Right ventricle myocardium superior (tissue), 1 donor: ENCODE measurements at regions not wholly inside any gene's neighbourhood (a gene's known extent, or its start where the extent isn't known, plus 50 kb on each side); places are given as distances from the start of the nearest gene placed in this dataset.
A peak's percentile ranks its signal among the peaks of the same experiment; 100 is the strongest.
"Not testable (repeated sequence)": the region's sequence is repeated elsewhere in the genome, so short reads cannot be mapped to it uniquely, and the experiment has no call there.

Experiments
- ATAC-seq: fragments of 200-7000 bp; cut with Tn5 transposase; one replicate; pipeline ENCODE4 v1.9.1; 2020; ENCODE audit warnings: mild to moderate bottlenecking; ENCODE audit not compliant: poor library complexity
- DNase-seq: peaks from one replicate; pipeline ENCODE4 v3.0.0-alpha.2; 2020
- intact Hi-C: fragments of 100-400 bp; cut with DNase I; formaldehyde crosslinking; loops from one replicate; pipeline ENCODE4 v1.11.2; 2022
- donor health status: DM: no; HTN: yes; CAD: no; lungs with severe emphysema.

GRCh38 chr7:32248522-32248921 is 178.3 kb upstream of the PDE1C start:
- intact Hi-C loops = no loop called here
- no peak for DNase-seq
- ATAC-seq = peak; percentile 74

- ATAC-seq = no peak
- DNase-seq = no peak
- intact Hi-C loops = no loop called here
Measured at GRCh38 chr7:32244806-32245345, 174.7 kb upstream of the PDE1C start.

DNA sequence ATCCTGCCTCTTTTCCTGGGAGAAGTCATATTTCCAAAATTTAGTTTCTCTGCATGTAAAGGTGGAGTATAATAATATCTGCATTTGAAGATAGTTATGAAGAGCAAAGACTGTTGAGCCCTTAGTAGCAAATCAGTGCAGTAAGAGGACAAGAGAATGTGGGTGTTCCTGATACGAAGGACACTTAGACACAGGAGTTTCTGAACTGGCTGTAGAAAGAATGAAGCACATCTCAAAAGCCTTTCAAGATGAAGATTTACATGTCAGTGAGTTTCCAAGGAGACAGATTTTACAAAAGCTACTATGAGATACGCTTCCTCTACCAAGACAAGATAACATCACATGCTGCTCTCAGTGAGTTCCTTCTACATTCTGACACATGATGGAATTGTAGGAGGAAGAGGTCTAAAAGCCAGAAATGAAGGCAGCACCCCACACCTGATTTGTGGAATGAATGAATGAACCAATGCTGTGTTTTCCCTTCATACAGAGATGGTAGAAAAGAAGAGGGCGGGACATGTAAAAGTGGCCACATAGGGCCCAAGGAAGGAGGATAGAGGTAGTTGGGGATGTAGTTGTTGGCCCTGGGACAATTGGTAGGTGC is 173.6 kb upstream of the PDE1C start:
- ATAC-seq = no peak
- intact Hi-C loops = no loop called here

DNA sequence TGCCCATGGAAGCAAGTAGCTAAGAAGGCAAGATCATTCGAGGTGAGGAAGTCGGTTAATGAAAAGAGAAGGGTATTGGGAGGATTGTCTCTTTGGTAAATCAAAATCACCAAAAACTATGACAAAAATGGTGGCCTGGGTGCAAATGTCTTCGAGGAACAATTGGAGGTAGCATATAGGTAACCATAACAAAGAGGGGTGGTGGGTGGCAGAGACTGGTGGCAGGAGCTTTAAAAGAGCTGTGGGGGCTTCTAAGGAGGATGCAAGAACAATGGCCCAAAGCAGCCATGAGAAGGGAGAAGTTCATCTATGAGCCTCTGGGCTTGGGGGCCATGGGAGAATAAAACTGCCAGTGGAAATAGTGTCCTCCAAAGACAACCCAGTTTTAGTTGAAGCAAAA is 172.2 kb upstream of the PDE1C start:
- ATAC-seq (no peak), DNase-seq (no peak)
- intact Hi-C loops = no loop called here

More for the DNA sequence above, 173.6 kb upstream of the PDE1C start:
- DNase-seq = no peak

DNA sequence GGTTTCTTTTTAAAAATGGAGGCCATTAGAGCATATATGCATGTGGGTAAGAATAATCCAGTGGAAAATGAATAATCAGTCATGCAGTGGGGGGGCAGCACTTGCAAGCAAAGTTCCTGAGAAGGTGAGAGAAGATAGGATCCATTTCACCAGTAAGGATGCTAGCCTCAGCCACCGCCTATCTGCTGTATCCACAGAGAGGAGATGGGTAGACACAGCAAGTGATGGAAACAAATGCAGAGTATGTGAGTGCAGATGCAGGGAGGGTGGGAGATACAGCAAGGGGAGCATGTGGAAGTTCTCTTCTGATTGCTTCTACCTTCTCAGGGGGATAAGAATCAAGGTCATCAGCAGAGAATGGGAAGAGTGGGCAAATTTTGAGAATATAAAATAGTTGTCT is 171.4 kb upstream of the PDE1C start:
- ATAC-seq (no peak), DNase-seq (no peak)
- intact Hi-C loops = no loop called here

- intact Hi-C loops = no loop called here
- ATAC-seq = no peak
Measured at GRCh38 chr7:32239764-32240163, 169.6 kb upstream of the PDE1C start.

GRCh38 chr7:32228601-32229000 is 158.4 kb upstream of the PDE1C start:
- no peak for ATAC-seq
- intact Hi-C loops = no loop called here

More at GRCh38 chr7:32239764-32240163, 169.6 kb upstream of the PDE1C start:
- no peak for DNase-seq

DNA sequence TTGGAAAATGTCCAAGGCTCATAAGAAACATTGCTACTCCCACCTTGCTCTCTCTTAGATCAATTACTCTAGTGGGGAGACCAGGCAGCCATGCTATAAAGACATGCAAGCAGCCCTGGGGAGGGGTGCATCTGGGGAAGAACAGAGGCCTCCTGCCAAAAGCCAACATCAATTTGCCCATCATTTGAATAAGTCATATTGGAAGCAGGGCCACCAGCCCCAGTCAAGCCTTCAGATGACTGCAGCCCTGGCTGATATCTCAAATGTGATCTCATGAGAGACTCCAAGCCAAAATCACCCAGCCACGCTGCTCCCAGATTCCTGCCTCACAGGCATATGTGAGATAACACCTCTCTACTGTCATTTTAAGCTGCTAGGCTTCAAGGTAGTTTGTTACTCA is 157.5 kb upstream of the PDE1C start:
- intact Hi-C loops = no loop called here
- ATAC-seq (no peak), DNase-seq (no peak)

More at GRCh38 chr7:32228601-32229000, 158.4 kb upstream of the PDE1C start:
- no peak for DNase-seq

DNA sequence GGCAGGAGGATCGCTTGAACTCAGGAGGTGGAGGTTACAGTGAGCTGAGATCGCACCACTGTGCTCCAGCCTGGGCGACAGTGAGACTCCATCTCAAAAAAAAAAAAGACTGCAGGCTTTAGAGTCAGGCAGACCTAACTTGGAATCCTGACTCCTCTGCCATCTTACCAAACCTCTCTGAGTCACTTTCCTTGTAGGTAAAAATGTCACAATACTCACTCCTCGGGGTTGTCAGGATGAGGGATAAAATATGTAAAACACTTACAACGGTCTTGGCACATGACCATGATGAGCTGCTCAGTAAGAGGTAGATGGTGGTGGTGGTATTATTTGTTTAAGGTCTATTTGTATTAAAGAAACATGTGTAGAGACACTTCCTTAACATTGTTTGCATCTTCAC is 154.1 kb upstream of the PDE1C start:
- intact Hi-C loops = no loop called here
- ATAC-seq (no peak), DNase-seq (no peak)

GRCh38 chr7:32223721-32224120 is 153.5 kb upstream of the PDE1C start:
- DNase-seq = no peak
- no peak for ATAC-seq
- intact Hi-C loops = no loop called here

- no peak for DNase-seq
- intact Hi-C loops = no loop called here
Measured at GRCh38 chr7:32223071-32223650, 153.0 kb upstream of the PDE1C start.

DNA sequence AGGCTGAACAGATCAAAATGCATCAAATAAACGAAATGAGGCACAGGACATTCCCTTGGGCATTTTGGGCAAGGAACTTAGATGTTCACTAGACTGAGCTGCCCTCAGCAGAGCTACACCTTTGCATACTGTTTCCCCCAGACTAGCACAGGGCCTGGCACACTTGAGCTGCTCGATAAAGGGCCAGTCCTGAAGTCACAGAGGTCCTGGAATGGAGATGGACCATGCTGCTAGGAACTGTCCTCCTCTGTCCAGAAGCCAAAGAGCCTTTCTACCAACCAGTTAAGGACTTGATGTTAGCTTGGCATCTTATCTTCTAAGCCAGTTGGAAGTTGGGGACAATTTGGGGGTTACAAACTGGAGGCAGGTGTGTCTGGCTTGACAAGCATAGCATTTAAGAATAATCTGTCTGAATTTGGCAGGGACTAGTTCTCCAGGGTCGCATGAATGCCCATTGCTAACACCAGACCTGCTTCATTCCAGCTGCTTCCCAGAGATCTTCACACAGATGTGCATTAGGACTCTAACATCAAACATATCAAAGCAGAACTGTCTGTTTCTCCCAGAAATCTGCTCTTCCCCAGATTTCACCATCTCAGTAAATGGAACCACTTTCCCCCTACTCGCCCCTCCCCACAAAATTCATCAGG is 152.2 kb upstream of the PDE1C start:
- DNase-seq (no peak), ATAC-seq (no peak)
- intact Hi-C loops = no loop called here

More at GRCh38 chr7:32223071-32223650, 153.0 kb upstream of the PDE1C start:
- ATAC-seq = no peak

DNA sequence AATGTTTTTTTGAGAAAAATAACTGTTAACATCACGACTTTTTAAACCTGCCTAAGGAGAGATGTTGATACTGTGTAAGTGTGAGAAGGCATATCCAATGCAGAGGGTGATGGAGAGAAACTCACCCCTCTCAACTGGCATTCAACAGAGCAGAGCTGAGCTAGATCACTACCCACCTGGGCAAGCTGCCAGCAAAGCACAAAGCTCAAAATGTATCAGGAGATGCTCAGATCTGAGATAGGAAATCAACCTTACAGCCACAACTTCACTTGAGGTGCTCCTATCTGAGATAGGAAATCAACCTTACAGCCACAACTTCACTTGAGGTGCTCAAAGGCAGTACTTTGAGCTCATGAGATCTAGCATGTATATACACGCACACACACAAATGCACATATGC is 151.5 kb upstream of the PDE1C start:
- DNase-seq = no peak
- intact Hi-C loops = no loop called here

DNA sequence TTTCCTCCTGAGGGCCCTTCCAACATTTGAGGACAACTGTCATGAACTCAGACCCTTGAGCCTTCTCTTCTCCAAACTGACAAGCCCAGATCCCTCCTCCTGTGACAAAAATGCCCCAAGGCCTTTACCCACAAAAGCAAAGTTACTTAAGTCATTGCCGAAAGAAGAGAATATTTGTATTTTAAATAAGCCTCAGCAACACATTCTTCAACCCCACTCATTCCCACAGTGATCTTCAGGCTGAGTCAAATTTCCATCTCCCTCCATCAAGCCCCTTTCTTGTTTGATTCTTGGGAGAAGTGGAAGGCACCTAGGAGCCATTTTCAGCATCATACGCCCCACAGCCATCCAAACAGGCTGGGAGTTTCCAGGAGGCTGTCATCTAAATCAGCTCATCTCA is 150.8 kb upstream of the PDE1C start:
- no peak for ATAC-seq
- intact Hi-C loops = no loop called here
- no peak for DNase-seq

More for the DNA sequence above, 151.5 kb upstream of the PDE1C start:
- ATAC-seq = no peak

- ATAC-seq, intact Hi-C loops, DNase-seq: not testable (repeated sequence)
Measured at GRCh38 chr7:32219831-32220230, 149.6 kb upstream of the PDE1C start.

DNA sequence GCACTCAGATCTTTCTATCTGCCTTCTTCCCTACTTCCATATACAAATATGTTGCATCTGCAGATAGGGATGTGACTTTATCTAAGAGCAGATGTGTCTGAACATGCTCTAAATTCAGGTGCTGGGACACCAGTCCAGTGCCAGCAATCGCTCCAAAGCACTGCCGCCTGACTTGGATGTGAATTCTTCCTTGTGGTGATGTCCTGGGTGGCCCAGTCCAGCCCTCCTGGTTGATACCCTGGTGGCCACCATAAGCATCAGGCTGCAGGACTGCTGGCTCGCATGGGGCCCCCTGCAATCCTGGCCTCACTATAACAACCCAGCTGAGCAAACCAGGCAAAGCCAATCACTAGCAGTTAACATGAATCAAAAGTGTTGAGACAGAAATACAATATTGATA is 149.2 kb upstream of the PDE1C start:
- ATAC-seq (peak; percentile 22), DNase-seq (no peak)
- intact Hi-C loops = no loop called here

DNA sequence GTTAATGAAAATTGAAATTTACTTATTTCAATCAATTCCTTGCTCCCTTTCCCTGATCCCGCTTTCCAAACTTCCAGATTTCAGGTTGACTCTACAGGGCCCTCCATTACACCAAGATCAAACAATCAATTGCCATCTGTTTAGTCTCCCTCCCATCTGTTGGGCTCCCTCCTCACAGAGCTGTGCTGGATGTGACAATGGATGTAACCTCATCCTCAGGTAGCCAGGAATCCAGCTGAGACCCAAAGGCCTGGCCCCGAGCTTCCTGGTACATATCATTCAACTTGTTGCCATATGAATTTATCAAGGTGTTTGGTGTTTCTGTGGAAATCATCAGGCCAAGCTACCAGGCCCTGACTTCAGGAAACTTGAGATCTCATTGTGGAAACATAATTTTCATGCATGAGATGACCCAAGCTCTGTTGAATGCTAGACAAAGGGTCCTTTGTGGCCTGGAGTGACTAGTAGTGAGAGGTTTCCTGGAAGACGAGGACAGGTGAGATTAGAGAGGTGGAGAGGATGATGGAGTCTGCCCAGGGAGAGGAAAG is 148.6 kb upstream of the PDE1C start:
- ATAC-seq (no peak), DNase-seq (no peak)
- intact Hi-C loops = no loop called here

GRCh38 chr7:32218154-32218467 is 147.9 kb upstream of the PDE1C start:
- intact Hi-C loops = no loop called here
- DNase-seq (no peak), ATAC-seq (peak; percentile 66)

DNA sequence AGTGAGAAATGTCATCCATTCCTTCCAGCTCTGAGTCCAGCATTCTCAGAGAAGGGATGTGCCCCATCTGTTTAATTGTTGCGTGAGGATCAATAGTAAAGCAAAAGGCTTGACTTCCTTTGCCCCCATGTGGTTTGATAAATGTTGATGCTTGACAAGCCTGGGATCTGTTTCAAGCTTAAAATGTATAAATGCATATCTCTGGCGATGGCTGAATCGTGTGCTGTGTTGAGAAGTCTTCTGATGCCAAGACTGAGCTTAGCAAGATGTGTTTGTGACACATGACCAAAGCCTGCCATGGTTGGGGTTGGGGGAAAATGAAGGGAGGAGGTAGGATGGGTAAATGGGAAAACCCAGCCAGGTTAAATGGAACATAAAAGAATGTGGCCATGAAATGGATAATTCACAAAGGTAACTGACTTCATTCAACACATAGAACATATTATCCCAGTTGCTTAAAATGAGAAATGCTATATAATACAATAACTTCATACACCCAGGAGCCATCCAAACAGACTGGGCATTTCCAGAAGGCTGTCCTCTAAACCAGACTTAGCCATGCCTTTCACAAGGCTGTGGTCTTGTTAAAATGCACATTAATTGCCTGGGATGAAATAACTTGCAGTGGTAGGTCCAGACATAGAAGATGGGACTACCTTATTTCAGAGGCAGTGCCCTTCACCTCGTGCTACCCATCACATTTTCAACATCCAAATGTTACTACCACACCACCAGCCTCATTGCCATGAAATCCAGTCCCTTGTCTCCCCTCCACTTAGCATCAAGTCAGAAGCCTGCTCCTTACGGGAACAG is 147.3 kb upstream of the PDE1C start:
- intact Hi-C loops = no loop called here
- no peak for ATAC-seq
- DNase-seq = no peak
